ENCODE measurements at regions not wholly inside any gene's neighbourhood (a gene's known extent, or its start where the extent isn't known, plus 50 kb on each side); places are given as distances from the start of the nearest gene placed in this dataset.

DNA sequence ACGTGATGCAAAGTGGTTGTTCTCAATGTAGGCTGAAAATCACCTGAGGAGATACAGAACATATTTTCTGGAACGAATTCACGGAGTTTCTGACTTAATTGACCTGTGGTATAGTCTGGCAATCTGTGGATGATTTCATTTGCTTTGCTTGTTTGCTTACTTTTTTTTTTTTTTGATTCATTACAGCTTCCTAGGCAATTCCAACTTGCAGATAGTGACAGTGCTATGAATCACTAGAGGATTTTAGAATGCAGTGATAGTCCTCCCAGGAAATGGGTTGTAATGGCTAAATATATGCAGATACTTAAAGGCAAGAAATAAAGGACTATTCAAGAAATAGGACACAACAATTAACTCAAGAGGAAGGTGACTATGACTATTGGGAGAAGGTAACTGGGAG, 1378.1 kb upstream of the PRMT6 start:
- no peak for TF ChIP-seq CTCF (conservative IDR thresholded peaks at IDR 0.05; ENCODE audit: low read length)
- no peak for TF ChIP-seq EZH2phosphoT487 (IDR thresholded peaks at IDR 0.05; ENCODE audit: borderline replicate concordance, low read depth, low read length)

Data from OCI-LY7 (cell line).